WERI-Rb-1 (cell line): ENCODE measurements at regions not wholly inside any gene's neighbourhood (a gene's known extent, or its start where the extent isn't known, plus 50 kb on each side); places are given as distances from the start of the nearest gene placed in this dataset.
"Not testable (repeated sequence)": the region's sequence is repeated elsewhere in the genome, so short reads cannot be mapped to it uniquely, and the experiment has no call there.

Source experiments
- DNase-seq: peaks from one replicate; pipeline ENCODE4 v3.0.0-alpha.2; 2020
- H3K27ac ChIP-seq: fragments of 250-450 bp; sonication (Bioruptor Pico); 2 replicates; pipeline ENCODE4 v1.5.1; 2020; ENCODE audit warnings: mild to moderate bottlenecking, moderate library complexity
- H3K27me3 ChIP-seq: fragments of 250-450 bp; sonication (Bioruptor Pico); 2 replicates; pipeline ENCODE4 v1.5.1; 2021; ENCODE audit warnings: mild to moderate bottlenecking, low read depth, moderate library complexity; ENCODE audit not compliant: insufficient read depth, severe bottlenecking
- H3K36me3 ChIP-seq: fragments of 250-450 bp; sonication (Bioruptor Pico); 2 replicates; pipeline ENCODE4 v1.5.1; 2020; ENCODE audit warnings: mild to moderate bottlenecking, moderate library complexity
- H3K4me3 ChIP-seq: 2 replicates; pipeline ENCODE4 v1.5.1; 2011; ENCODE audit warnings: low read depth, mild to moderate bottlenecking, control low read depth, low read length
- H3K9me3 ChIP-seq: fragments of 250-450 bp; sonication (Bioruptor Pico); 2 replicates; pipeline ENCODE4 v1.5.1; 2021; ENCODE audit warnings: mild to moderate bottlenecking, moderate library complexity; ENCODE audit not compliant: severe bottlenecking
- TF ChIP-seq, protein P1 (sequence below): IDR thresholded peaks from 2 replicates; pipeline ENCODE4 v1.5.1; 2011; ENCODE audit warnings: low read depth, mild to moderate bottlenecking, control low read depth, inconsistent platforms, low read length

DNA sequence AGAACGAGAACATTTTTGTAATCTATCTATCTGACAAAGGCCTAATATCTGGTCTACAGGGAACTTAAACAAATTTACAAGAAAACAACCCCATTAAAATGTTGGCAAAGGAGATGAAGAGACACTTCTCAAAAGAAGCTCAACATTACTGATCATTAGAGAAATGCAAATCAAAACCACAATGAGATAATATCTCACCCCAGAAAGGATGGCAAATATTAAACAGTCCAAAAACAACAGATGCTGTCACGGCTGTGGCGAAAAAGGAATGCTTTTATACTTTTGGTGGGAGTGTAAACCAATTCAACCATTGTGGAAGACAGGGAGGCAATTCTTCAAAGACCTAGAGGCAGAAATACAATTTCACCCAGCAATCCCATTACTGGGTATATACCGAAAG, 2284.8 kb downstream of the ARAP2 start:
- no peak overlapping the region for H3K4me3 ChIP-seq
- no peaks in the 10 kb centered on the region for H3K36me3 ChIP-seq
- H3K27ac ChIP-seq: no peak overlapping the region
- TF ChIP-seq, protein P1, sequence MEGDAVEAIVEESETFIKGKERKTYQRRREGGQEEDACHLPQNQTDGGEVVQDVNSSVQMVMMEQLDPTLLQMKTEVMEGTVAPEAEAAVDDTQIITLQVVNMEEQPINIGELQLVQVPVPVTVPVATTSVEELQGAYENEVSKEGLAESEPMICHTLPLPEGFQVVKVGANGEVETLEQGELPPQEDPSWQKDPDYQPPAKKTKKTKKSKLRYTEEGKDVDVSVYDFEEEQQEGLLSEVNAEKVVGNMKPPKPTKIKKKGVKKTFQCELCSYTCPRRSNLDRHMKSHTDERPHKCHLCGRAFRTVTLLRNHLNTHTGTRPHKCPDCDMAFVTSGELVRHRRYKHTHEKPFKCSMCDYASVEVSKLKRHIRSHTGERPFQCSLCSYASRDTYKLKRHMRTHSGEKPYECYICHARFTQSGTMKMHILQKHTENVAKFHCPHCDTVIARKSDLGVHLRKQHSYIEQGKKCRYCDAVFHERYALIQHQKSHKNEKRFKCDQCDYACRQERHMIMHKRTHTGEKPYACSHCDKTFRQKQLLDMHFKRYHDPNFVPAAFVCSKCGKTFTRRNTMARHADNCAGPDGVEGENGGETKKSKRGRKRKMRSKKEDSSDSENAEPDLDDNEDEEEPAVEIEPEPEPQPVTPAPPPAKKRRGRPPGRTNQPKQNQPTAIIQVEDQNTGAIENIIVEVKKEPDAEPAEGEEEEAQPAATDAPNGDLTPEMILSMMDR: no peak
- H3K27me3 ChIP-seq: no peaks in the 10 kb centered on the region
- no peak for DNase-seq
- no peaks in the 10 kb centered on the region for H3K9me3 ChIP-seq

DNA sequence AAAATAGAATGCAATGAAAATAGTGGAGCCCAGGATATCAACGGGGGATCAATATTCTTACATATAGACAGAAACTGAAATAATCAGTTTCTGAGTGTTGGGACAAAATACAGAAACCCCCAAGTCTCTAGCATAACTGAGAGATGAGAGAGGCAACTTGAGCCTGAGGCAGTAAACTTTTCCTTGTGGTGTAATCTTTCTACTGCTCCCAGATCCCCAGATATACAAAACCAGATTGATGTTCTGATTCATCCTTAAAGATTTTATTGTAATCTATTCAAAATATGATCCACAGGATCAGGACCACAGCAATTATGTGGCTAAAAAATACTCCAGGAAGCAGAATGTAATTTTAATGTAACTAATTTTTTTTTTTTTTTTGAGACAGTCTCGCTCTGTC, 2282.6 kb downstream of the ARAP2 start:
- no peak overlapping the region for H3K27ac ChIP-seq
- TF ChIP-seq, protein P1: no peak
- no peak for DNase-seq

DNA sequence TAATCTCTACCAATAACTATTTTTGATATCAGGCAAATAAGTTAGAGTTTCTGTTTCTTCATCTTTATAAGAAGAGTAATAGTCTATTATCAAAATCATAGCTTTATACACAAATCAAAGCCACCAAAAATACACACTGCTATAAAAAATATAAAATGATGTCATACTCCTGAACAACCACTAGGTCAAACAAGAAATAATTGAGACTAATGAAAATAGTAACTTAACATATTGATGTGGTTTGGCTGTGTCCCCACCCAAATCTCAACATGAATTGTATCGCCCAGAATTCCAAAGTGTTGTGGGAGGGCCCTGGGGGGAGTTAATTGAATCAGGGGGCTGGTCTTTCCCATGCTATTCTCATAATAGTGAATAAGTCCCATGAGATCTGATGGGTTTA, 2277.5 kb downstream of the ARAP2 start:
- Histone ChIP-seq H3K36me3 (no peaks in the 10 kb centered on the region), H3K4me3 (no peak overlapping the region), H3K9me3 (no peaks in the 10 kb centered on the region), H3K27me3 (no peaks in the 10 kb centered on the region), H3K27ac (no peak overlapping the region)
- TF ChIP-seq, protein P1: no peak
- no peak for DNase-seq

More for the DNA sequence above, 2282.6 kb downstream of the ARAP2 start:
- Histone ChIP-seq H3K9me3 (no peaks in the 10 kb centered on the region), H3K27me3 (no peaks in the 10 kb centered on the region), H3K4me3 (no peak overlapping the region), H3K36me3 (no peaks in the 10 kb centered on the region)

DNA sequence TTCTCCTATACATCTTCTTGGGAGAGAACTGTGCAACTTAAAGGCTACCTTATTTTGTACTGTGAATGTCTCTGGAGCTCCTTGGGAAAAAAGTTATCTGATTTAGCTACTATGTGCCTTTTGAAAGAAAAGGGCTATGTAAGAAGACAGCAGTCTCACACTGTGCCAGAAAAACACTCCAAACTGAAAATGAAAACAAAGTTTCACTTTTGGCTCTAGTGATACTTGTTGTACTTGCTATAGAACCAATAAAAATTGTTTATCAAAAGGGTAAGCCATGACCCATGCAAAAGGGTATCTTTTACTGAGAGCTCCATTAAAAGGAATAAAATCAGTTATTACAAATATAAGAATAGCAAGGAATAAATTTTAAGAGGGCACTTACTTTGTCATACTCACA, 2270.0 kb downstream of the ARAP2 start:
- Histone ChIP-seq H3K9me3 (no peaks in the 10 kb centered on the region), H3K27me3 (no peaks in the 10 kb centered on the region), H3K27ac (no peak overlapping the region), H3K36me3 (no peaks in the 10 kb centered on the region), H3K4me3 (no peak overlapping the region)
- TF ChIP-seq, protein P1: no peak
- no peak for DNase-seq

DNA sequence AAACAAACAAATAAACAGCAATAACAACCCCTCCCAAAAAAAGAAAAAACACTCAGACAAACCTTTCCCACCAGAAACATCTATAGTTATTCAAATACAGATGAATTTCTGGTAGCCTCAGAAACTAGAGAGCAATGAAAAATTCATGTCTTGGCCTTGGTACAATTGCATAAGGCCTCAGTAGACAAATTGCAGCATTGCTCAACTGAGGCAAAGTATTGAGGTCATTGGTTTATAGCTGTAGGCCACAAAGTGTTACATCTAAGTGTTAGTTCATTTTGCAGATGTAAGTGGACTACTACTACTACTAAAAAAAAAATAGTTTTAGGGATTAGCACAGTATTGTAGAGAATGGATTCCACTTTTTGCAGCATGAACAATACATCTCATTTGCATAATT, 2268.3 kb downstream of the ARAP2 start:
- TF ChIP-seq, protein P1: no peak
- DNase-seq: no peak
- H3K36me3 ChIP-seq: no peaks in the 10 kb centered on the region

DNA sequence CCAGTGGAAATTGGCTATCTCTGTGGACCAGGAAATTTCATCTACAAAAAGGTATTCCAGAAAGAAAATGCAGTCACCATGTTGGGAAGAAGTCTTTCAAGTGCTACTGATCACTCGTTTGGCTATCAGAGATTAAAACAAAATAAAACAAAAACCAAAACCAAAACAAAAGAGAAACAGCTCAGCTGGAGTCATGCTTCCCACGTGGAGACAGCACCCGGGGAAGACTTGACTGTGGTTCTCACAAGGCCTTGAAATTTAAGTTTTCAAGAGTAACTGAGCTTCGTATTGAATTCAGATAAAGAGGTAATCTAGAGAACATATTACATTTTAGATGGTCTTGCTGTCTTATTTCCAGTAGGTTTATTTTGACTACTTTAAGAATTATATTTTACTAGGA, 2264.5 kb downstream of the ARAP2 start:
- not testable (repeated sequence) for DNase-seq, H3K4me3 ChIP-seq, H3K27ac ChIP-seq, H3K9me3 ChIP-seq, H3K27me3 ChIP-seq, H3K36me3 ChIP-seq

More for the DNA sequence above, 2268.3 kb downstream of the ARAP2 start:
- no peak overlapping the region for H3K4me3 ChIP-seq
- no peaks in the 10 kb centered on the region for H3K9me3 ChIP-seq
- no peaks in the 10 kb centered on the region for H3K27me3 ChIP-seq
- no peak overlapping the region for H3K27ac ChIP-seq
